IPS-18c (cell line): ENCODE measurements at regions not wholly inside any gene's neighbourhood (a gene's known extent, or its start where the extent isn't known, plus 50 kb on each side); places are given as distances from the start of the nearest gene placed in this dataset.
"Not testable (repeated sequence)": the region's sequence is repeated elsewhere in the genome, so short reads cannot be mapped to it uniquely, and the experiment has no call there.

Source experiments
- H3K4me3 ChIP-seq: 2 replicates; pipeline ENCODE4 v1.7.0; 2013; ENCODE audit warnings: low read depth, mild to moderate bottlenecking, low read length, moderate library complexity; ENCODE audit not compliant: insufficient read depth
- H3K9me3 ChIP-seq: one replicate; pipeline ENCODE4 v1.6.1; 2013; ENCODE audit warnings: mild to moderate bottlenecking, low read length, moderate library complexity; ENCODE audit not compliant: control insufficient read depth, insufficient read depth

DNA sequence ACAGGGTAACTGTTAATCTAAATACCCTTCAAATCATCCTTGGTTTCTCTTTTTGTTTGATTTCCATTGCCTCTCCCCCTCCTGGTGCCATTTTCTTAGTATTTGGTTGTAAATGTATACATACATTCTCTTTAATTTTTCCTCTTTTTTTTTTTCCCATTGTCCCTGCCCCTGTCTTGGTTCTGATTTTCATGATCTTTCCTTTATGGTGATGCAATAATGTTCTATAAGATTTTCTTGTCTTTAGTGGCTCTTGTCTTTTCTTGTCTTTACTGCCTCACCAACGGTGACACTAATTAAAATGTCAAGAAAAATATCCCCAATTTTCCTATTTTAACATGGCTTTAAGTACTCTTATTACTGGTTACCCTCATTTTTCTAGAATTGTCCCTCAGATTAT lies 135.9 kb upstream of the POT1 start:
- Histone ChIP-seq H3K4me3 (no peak overlapping the region), H3K9me3 (no peaks in the 10 kb centered on the region)

GRCh38 chr7:125065001-125065400 lies 135.4 kb upstream of the POT1 start:
- Histone ChIP-seq H3K4me3 (no peak overlapping the region), H3K9me3 (no peaks in the 10 kb centered on the region)

DNA sequence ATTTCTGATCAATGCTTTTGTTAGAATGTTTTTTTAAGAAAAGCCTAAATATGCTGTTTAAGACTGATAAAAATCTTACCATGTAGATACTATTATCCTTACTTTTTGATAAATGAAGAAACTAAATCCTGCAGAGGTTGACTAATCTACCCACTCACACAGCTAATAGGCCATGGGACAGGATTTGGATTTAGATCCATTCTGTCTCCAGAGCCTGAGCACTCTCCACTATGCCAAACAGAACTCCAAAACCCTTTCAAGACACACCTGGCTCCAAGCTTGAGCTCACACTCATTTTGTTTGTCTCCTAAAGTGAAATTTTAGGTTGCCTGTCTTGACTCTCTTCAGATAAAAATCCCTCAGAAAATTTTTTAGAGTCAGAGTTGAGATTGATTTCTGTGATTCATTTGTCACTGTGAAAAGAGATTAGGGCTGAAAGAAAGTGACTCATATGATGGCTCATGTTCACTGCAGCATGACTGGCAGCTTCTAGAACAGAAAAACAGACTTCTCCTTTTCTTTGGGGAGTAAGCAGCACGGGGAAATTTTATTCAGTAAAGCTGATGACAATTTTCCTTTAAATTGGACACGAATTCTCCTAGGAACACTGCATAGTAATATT lies 132.3 kb upstream of the POT1 start:
- no peaks in the 10 kb centered on the region for H3K9me3 ChIP-seq
- no peak overlapping the region for H3K4me3 ChIP-seq

DNA sequence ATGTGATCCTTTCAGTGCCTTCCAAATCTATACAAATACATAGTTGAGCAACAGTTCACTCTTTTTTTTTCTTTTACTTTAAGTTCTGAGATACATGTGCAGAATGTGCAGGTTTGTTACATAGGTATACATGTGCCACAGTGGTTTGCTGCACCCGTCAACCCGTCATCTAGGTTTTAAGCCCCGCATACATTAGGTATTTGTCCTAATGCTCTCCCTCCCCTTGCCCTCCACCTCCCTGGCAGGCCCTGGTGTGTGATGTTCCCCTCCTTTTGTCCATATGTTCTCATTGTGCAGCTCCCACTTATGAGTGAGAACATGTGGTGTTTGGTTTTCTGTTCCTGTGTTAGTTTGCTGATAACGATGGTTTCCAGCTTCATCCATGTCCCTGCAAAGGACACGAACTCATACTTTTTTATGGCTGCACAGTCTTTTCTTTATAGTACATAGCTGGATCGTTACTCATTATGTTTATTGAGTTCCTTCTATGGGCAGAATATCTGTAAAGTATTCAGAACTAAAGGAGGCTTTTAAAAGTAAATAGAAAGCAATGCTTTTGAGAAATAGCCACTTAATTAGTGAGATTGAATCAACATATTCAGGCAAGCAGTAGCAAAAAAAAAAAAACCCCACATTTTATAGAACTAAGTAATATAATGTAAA lies 131.6 kb upstream of the POT1 start:
- H3K4me3 ChIP-seq, H3K9me3 ChIP-seq: not testable (repeated sequence)

GRCh38 chr7:125059861-125060456 lies 130.3 kb upstream of the POT1 start:
- no peak overlapping the region for H3K4me3 ChIP-seq
- H3K9me3 ChIP-seq, result no peaks in the 10 kb centered on the region

GRCh38 chr7:125057963-125058362 lies 128.3 kb upstream of the POT1 start:
- Histone ChIP-seq H3K4me3 (no peak overlapping the region), H3K9me3 (no peaks in the 10 kb centered on the region)

DNA sequence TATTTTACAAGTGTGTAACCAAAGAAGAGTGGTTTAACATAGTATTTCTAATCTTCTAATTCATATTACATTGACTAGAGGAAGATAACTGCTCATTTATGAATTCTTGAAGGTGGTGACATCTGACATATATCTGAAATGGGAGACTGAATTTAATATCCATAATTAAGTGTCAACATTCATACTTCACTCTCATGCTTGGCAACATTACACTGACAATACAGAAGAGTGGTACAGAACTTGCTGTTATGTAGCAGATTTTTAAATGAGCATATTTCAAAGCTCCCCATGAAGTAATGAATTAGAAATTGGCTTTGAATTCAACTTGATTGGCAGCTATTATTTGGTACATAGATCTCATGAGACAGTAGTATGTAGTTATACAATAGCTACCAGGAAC lies 125.8 kb upstream of the POT1 start:
- H3K9me3 ChIP-seq, result no peaks in the 10 kb centered on the region
- H3K4me3 ChIP-seq, result no peak overlapping the region

DNA sequence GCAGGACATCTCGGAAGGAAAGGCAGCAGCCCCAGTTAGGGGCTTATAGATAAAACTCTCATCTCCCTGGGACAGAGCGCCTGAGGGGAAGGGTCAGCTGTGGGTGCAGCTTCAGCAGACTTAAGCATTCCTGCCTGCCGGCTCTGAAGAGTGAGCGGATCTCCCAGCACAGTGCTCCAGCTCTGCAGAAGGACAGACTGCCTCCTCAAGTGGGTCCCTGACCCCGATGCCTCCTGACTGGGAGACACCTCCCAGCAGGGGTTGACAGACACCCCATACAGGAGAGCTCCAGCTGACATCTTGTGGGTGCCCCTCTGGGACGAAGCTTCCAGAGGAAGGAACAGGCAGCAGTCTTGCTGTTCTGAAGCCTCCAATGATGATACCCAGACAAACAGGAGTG lies 117.1 kb upstream of the POT1 start:
- no peaks in the 10 kb centered on the region for H3K9me3 ChIP-seq
- no peak overlapping the region for H3K4me3 ChIP-seq

- Histone ChIP-seq H3K4me3 (no peak overlapping the region), H3K9me3 (no peaks in the 10 kb centered on the region)
Observed at GRCh38 chr7:125033506-125033905, 103.9 kb upstream of the POT1 start.

DNA sequence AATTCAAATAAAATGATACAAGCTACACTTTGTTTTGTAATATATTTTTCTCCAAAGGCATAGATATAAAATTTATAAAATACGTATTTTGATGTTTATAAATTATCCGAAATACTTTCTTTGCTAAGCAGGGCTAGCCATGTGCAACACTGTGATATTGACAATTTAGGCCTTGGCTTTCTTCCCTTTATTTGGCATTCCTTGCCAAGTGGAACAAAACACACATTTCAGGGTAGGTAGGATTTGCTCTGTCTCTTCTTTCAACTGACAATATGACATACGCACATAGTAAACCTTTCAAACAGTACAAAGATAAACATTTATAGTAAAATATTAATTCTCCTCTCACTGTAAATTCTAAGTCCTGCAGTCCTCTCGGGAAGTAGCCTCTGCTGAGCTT lies 103.3 kb upstream of the POT1 start:
- H3K9me3 ChIP-seq, result no peaks in the 10 kb centered on the region

DNA sequence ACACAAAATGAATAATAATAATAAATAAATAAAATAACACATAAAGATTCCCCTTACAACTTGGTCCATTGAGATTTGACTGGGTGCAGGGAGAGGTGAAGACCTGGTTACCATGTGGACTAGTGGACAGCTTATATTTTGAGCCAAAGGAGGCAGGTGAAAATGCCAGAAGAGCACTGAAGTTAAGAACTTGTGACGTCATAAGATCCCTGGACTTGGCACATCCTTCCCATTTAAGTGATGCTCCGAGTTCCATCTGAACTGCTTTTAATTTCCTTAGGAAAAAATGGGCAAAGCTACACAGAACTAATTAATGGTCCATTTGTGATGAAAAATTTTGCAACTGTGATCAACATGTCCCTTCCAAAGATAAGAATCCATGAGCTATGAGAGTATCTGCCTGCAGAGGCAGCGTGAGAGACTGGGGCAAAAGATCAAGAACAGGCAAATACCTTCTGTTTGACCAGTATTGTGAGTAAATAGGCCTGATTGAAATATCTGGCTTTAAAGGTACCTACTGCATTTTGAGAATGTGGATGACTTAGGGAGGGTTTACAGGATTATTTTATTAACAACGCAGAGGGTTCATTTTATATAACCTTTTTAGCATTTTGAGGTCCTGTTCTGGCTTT lies 101.2 kb upstream of the POT1 start:
- Histone ChIP-seq H3K9me3 (no peaks in the 10 kb centered on the region), H3K4me3 (no peak overlapping the region)

More for the DNA sequence above, 103.3 kb upstream of the POT1 start:
- no peak overlapping the region for H3K4me3 ChIP-seq

DNA sequence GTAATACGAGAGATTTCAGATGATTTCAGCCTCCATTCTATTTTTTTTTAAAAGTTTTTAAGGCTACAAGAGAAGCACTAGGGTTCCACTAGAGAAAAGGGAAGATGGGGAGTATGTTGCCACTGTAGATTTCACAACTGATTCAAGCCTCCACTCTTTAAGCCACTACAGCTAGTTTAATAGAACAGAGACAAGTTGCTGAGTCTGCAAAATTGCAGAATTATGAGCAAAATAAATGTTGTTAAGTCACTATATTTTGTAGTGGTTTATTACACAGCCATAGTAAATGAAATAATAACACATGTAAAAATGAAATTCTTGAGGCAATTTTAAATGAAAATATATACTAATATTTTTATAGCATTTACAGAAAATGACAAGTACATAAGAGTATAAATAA lies 96.0 kb upstream of the POT1 start:
- H3K9me3 ChIP-seq, result no peaks in the 10 kb centered on the region
- no peak overlapping the region for H3K4me3 ChIP-seq

DNA sequence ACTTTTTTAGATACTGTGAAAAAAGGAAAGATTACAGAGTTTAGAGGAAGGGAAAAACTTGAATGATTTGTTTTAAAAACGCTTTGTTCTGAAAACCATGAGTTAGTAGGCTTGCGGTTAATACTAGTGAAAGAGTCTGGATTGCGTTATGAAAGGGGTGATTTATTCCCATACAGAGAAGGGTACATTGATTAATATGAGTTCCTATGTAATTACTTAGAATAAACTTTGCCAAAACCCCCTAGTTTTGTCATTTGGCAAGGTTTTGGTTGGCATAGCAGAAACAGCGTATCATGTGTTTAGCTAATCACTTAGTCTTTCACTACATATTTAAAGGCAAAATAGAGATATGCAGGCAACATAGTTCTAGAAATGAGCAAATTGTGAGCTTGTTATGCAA lies 91.2 kb upstream of the POT1 start:
- Histone ChIP-seq H3K4me3 (no peak overlapping the region), H3K9me3 (no peaks in the 10 kb centered on the region)

DNA sequence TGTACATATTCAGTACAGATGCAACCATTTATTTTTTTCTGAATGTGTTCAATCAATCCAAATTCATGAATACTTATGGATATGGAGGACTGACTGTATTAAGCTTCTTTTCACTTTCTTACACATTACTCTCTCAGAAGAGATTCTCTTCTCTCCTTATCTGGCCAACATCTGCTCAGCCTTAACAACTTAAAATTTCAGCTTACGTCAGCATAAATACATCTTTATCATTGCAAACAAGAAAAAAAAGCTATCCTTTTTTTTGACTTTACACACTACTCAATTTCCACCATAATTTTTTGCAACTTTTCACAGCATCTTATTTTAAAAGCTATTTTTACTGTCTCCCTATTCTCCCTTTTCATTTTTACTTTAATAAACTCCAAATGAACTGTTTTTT lies 80.9 kb upstream of the POT1 start:
- Histone ChIP-seq H3K4me3 (no peak overlapping the region), H3K9me3 (no peaks in the 10 kb centered on the region)

- Histone ChIP-seq H3K9me3 (no peaks in the 10 kb centered on the region), H3K4me3 (no peak overlapping the region)
Observed at GRCh38 chr7:124996778-124997177, 67.2 kb upstream of the POT1 start.

DNA sequence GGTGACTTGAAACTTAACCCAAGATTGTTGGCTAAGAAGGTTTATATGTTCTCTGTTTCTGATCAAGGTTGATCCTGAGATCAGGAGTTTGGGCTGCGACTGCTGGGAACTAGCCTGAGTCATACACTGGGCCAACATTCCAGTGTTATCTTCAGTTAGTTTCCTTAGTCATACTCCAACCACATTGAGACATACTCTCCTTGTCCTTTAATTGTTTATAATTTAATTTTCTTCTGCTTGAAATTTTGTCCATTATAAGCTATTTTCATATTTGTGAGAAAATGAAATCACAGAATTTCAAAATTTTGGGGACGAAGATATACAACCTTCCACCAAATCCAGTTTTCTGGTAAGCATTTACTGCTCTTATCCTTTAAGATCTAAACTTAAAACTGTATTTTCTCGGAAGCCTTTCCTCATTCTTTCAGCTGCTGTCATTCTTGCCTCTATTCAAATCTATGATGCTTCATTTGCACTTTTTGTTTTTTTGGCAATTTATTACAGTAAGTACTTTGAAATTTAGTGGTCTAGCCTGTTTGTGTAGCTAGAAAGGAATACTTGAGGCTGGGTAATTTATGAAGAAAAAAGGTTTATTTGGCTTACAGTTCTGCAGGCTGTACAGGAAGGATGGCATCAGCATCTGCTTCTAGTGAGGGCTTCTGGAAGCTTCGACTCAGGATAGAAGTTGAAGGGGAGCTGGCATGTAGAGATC lies 63.4 kb upstream of the POT1 start:
- H3K9me3 ChIP-seq, result no peaks in the 10 kb centered on the region
- H3K4me3 ChIP-seq, result no peak overlapping the region

DNA sequence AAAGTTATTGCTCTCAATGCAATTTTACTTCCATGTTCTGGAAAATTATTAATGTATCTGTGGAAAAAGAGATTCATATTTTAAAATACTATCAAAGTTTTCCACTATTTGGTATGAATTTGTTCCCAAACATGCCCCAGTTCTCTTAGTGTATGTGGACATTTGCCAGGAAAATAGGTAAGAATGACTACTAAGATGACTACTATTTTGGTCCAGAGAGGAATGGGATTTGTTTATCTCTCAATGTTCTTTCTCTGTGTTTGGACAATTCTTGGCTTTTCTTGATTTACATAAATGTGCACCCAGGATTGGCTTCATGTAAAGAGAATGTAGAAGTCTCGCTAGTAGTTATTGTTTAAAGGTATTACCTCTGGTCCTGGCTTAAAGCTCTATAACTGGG lies 60.3 kb upstream of the POT1 start:
- Histone ChIP-seq H3K4me3 (no peak overlapping the region), H3K9me3 (peaks cover 3% of the 10 kb centered on the region)
